Jurkat, Clone E6-1 (cell line): ENCODE measurements at regions not wholly inside any gene's neighbourhood (a gene's known extent, or its start where the extent isn't known, plus 50 kb on each side); places are given as distances from the start of the nearest gene placed in this dataset.
A peak's percentile ranks its signal among the peaks of the same experiment; 100 is the strongest.
"Not testable (repeated sequence)": the region's sequence is repeated elsewhere in the genome, so short reads cannot be mapped to it uniquely, and the experiment has no call there.

Source experiments
- DNase-seq: peaks from one replicate; pipeline ENCODE4 v3.0.0-alpha.2; 2011; ENCODE audit warnings: low read depth, low spot score
- H3K4me3 ChIP-seq: 2 replicates; pipeline ENCODE4 v1.5.1; 2011; ENCODE audit warnings: mild to moderate bottlenecking, low read length, control low read depth, moderate library complexity

DNA sequence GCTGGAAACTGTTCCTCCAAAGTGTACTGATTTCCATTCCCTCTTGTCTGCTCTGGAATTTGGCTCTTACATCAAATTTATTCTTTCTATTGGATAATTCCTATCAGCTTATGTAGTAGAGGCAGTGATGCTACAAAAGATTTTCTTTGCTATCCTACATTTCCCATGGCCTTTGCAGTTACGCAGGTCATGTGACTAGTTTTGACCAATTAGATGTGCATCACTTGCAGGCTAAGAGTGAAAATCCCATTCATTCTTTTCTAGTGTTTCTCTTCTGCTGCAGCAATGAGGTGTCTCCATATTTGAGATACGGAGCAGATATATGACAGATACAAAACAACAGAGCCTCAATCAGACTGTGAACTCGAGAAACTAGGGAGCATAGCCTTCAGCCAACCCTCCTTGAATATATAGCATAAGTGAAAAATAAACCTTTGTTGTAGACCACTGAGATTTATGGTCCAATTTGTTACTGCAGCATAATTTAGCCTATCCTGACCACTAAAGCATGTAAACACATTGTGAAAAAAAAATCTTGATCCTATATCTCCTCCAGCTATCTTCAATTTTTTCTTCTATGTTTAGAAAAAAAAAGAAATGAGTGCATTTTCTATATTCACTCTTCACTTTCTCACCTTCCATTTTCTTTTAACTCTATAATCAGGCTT is 102.0 kb downstream of the HNMT start:
- DNase-seq, result no peak
- no peak overlapping the region for H3K4me3 ChIP-seq

DNA sequence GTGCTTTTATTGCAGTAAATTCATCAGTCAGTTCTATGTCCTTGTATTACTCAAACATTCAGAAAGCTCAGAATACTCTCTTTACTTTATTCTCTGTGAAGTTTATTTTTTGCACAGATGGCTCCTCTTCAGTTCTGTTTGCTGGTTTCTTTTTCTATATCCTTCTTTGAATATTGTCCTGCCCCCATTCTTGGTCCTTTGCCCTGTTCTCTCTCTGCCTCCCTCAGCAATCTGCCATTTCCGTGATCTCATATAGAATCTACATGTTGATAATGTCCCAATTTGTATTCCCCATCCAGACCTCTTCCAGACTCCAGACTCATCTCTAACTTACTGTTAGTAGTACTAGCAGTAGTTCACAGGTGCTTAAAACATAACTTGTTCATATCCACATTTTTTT is 102.6 kb downstream of the HNMT start:
- no peak for DNase-seq
- no peak overlapping the region for H3K4me3 ChIP-seq

- not testable (repeated sequence) for DNase-seq, H3K4me3 ChIP-seq
Measured at GRCh38 chr2:138068669-138069068, 104.4 kb downstream of the HNMT start.

DNA sequence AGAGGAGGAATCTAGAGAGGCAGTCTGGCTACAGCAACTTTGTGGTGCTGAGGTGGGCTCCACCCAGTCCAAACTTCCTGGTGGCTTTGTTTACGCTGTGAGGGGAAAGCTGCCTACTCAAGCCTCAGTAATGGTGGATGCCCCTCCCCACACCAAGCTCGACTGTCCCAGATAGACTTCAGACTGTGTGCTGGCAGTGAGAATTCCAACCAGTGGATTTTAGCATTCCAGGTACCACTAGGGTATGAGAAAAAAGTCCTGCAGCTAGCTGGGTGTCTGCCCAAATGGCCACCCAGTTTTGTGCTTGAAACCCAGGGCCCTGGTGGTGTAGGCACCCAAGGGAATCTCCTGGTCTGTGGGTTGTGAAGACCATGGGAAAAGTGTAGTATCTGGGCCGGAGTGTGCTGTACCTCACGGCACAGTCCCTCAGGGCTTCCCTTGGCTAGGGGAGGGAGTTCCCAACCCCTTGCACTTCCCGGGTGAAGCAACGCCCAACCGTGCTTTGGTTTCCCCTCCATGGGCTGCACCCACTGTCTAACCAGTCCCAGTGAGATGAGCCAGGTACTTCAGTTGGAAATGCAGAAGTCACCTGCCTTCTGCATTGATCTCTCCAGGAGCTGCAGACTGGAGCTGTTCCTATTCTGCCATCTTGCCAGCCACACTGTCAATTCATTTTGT is 106.9 kb downstream of the HNMT start:
- DNase-seq, H3K4me3 ChIP-seq: not testable (repeated sequence)

GRCh38 chr2:138071720-138072719 is 107.7 kb downstream of the HNMT start:
- H3K4me3 ChIP-seq, result no peak overlapping the region
- DNase-seq, result no peak

DNA sequence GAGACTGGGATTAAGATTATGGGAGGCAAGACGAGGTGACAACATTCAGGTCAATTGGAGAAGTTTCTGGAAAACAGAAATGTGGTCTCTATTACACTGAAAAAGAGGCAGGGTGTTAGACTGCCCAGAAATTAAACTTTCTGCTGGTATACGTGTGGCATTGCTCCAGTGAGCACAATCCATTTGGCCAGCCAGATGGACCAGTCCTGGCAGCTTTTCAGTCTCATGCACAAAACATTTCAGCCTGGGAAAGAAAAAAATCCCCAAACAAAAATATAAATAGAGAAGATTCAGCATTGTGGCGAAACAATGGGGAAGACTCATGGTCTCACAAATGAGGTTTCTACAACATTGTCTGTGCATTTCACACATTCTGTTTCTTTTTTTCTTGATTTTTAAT is 113.9 kb downstream of the HNMT start:
- no peak overlapping the region for H3K4me3 ChIP-seq
- DNase-seq, result no peak

DNA sequence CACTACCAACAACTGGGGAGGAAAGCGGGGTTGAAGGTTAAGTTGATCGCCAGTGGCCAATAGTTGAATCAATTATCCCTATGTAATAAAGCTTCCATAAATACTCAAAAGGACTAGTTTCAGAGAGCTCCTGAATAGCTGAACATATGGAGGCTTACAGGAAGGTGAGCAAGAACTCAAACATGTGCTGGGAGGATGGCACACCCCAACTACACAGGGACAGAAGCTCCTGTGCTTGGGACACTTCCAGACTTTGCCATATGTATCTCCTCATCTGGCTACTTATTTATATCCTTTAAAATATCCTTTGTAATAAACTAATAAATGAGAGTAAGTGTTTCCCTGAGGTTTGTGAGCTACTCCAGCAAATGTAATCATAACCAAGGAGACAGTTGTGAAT is 115.7 kb downstream of the HNMT start:
- no peak for DNase-seq

DNA sequence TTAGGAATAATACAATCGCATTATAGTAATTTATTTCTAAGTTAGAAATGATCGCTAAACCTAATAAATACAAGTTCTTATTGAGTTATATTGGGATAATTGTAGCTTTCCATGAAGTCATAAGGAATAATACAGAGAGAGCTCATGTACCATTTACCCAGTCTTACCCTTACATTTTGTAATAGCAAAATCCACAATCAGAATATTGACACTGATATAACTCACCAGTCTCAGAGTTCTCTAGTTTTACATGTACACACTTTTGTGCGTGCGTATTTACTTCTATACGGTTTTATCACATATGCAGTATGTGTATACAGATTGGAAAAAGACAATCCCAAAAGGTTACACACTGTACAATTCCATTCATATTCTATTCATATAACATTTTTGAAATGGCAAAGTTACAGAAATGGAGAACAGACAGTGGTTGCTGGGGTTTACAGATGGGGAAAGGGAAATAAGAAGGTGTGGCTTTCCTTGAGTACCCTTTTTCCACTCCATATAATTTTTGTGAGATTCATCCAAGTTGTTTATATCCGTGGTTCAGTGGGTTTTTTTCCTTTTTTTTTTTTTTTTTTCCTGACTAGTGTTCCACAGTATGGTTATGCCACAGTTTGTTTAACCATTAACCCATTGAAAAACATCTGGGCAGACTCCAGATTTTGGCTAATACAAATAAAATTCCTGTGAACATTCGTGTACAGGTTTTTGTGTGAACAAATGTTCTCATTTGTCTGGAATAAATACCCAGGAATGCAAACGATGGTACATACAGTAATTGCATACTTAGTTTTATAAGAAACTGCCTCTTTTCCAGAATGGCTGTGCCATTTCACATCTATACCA is 117.2 kb downstream of the HNMT start:
- DNase-seq, result no peak

More for the DNA sequence above, 115.7 kb downstream of the HNMT start:
- H3K4me3 ChIP-seq, result no peak overlapping the region

GRCh38 chr2:138084206-138084605 is 119.9 kb downstream of the HNMT start:
- no peak for DNase-seq
- H3K4me3 ChIP-seq, result no peak overlapping the region

More for the DNA sequence above, 117.2 kb downstream of the HNMT start:
- H3K4me3 ChIP-seq, result no peak overlapping the region

DNA sequence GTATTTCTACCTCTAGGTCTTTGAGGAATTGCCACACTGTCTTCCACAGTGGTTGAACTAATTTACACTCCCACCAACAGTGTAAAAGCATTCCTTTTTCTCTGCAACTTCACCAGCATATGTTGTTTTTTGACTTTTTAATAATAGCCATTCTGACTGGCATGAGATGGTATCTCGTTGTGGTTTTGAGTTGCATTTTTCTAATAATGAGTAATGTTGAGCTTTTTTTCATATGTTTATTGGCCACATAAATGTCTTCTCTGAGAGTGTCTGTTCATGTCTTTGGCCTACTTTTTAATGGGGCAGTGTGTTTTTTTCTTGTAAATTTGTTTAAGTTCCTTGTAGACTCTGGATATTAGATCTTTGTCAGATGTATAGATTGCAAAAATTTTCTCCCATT is 121.2 kb downstream of the HNMT start:
- not testable (repeated sequence) for DNase-seq, H3K4me3 ChIP-seq

DNA sequence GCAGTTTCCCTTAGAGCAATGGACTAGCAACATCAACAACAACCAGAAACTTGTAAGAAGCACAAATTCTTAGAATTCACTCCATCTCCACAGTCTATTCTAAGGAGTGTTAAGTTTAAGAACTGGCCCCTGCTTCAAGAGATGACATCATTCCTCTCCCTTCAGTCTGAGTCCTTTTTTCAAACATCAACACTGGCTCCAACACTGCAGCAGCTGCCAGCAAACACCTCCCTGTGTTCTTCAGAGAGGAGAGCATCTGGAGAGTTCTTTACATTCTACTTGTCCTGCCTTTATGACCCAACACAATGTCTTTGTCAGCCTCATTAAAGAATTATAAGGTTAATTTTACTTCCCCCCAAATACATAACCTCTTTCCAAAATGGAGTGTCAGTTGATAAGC is 122.3 kb downstream of the HNMT start:
- no peak for DNase-seq
- H3K4me3 ChIP-seq, result no peak overlapping the region

DNA sequence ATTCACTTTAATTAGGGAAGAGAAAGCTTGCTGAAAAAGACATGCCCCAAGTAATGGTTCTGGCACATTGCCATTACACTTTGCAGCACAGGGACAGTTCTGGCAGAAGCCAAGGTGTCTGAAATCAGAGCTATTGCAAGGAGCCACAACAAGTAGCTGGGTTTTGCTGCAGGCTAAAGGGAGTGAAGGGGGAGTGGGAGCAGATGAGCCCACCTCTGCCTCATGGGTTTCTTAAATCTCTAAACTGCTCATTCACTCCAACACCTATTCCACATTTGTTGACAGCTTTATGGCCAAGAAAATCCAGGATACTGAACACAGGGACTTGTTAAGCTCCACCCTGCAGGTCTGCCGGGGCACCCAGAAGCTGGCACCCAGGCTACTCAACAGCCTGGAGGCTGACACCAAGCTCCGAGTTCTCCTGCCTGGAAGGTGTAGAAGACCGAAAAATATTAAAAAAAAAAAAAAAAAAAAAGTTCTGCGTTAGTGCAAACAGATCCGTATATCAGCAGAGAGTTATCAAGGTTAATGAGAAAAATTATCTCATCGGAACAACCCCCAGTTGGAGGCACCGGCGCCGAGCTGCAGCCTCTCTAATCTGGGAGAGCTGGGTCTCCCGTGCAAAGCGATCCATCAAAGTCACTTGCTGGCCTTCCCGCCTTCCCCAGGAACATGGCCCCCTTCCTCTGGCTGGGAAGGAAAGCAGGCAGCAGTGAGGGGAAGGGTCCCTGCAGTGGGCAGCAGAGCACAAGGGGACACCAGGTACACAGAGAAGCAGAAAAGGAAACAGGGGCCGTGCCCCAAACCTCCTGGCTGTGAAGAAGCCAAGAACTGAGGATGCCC is 123.7 kb downstream of the HNMT start:
- DNase-seq, result no peak
- H3K4me3 ChIP-seq, result no peak overlapping the region

- H3K4me3 ChIP-seq, result no peak overlapping the region
- DNase-seq, result peak; percentile 32
Measured at GRCh38 chr2:138090330-138090729, 126.1 kb downstream of the HNMT start.

DNA sequence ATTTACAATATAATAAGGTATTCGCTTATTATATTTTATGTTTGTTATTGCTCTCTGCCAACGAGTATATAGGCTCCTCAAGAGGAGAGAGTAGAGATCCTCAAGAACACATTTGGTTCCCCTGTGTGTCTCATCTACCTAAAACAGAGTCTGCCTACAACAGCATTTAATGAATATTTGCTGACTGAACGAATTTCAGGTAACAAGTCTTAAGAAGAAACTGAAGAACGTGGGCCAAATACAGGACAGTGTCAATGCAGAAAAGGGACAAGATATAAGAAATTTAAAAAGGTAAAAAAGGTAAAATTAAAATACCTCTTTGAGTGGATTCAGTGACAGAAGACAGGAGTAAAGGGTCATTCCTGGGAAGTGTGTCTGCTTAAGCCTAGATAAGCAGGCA is 129.2 kb downstream of the HNMT start:
- no peak overlapping the region for H3K4me3 ChIP-seq
- DNase-seq, result no peak

DNA sequence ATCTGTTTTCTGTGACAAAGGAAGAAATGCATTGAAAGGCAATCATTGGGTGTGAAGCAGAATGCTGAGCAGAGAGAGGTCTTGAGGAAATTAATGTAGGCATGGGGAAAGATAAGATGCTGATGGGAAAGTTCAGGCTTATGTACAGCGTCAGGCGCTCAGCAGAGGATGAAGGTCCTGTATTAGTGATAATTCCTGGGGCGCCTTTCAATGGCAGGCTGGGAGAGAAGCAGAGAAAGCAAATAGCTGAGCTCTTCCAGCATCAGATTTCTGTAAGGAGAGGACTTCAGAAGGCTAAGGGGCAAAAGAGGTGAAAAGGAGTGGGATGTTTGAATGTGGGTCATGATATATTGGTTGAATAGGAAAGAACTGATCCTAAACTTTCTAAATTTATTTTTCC is 129.8 kb downstream of the HNMT start:
- no peak overlapping the region for H3K4me3 ChIP-seq
- no peak for DNase-seq

GRCh38 chr2:138095336-138095735 is 131.1 kb downstream of the HNMT start:
- no peak for DNase-seq
- H3K4me3 ChIP-seq, result no peak overlapping the region

GRCh38 chr2:138099288-138099687 is 135.0 kb downstream of the HNMT start:
- not testable (repeated sequence) for H3K4me3 ChIP-seq, DNase-seq

DNA sequence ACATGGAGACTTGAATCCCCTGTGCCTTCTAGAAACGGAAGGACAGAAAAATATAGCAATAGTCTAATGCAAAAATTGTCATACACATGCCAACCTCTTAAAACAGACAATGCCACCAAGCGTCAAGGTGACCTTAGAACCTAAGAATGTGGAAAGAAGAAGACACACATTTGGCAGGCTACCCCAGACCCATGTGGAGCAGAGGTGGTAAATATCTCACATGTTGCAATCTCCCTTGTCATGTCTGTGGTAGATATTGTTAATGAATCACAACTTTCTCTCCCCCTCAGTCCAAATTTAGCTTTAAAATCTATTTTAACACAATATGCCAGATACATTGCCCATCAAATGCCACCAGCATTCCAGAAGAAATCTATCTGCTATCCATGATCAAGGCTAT is 137.4 kb downstream of the HNMT start:
- DNase-seq, result no peak
- H3K4me3 ChIP-seq, result no peak overlapping the region
